ENCODE measurements at regions not wholly inside any gene's neighbourhood (a gene's known extent, or its start where the extent isn't known, plus 50 kb on each side); places are given as distances from the start of the nearest gene placed in this dataset.
"Not testable (repeated sequence)": the region's sequence is repeated elsewhere in the genome, so short reads cannot be mapped to it uniquely, and the experiment has no call there.

DNA sequence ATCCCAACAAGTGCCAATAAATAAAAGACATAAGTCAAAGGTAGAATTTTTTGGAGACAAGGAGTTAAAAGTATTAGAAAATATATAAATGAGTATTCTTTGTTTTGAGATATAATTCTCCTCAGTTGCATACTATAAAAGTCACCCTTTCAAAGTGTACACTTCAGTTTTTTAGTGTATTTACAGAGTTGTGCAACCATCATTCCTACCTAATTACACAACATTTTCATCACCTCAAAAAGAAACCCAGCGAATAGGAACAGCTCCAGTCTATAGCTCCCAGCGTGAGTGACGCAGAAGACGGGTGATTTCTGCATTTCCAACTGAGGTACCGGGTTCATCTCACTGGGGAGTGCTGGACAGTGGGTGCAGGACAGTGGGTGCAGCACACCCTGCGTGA lies 1175.7 kb downstream of the PCDH19 start:
- DNase-seq (ENCODE audit: low spot score); in situ Hi-C loops (cut with HindIII; ENCODE audit: low sequenced_read_pairs): not testable (repeated sequence)

DNA sequence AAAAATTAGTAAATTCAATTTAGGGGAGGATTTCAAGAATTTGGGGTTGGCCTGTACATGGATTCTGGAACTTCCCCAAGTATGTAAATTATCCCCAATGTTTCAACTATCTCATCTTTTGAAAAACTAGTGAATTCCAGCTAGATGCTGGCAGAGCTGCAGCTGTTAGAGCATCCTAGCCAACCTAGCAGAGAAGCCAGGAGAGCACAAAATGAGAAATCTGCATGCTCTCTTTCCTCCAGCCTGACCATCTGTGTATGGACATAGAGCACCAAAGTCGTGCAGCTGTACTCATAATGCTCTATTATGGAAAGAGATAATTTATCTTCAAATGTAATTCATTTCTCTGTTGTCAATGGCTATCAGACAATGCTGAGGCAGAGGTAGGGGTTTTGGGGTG lies 1217.7 kb downstream of the PCDH19 start:
- in situ Hi-C loops (cut with HindIII; ENCODE audit: low sequenced_read_pairs), result no loop called here

DNA sequence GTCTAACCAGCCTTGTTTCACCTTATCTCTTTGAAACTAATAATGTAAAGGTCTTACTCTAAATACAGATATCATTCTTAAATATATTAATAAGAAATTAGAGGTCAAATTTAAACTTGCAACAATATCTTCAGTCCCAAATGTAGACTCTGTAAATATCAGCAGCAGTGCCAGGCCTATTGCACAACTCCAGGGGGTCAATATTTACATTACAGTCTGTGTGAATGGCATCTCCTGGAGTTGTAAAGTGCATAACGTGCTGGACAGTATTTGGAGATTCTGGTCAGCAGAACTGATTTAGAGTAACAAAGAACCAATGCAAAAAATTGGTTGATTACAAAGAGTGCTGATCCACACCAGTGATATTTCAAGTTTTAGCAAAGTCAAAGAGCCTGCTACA lies 1225.9 kb downstream of the PCDH19 start:
- in situ Hi-C loops (cut with HindIII; ENCODE audit: low sequenced_read_pairs), result no loop called here
- DNase-seq (ENCODE audit: low spot score), result no peak

More for the DNA sequence above, 1217.7 kb downstream of the PCDH19 start:
- DNase-seq (ENCODE audit: low spot score), result no peak

DNA sequence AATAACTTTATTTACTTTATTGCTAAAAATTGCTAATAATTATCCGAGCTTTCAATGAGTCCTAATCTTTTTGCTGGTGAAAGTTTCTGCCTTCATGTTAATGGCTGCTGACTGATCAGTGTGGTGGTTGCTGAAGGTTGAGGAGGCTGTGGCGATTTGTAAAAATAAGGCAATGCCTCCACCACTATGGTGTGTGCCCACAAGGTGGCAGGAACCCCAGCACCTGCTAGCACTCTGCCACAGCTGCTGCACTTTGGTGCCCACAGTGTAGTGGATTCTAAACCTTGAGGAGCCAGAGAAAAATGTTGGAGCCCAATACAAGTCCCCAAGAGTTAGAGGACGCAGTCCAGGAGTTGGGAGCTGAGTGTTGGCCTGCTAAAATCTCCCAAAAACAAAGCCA lies 1237.1 kb downstream of the PCDH19 start:
- DNase-seq (ENCODE audit: low spot score), result no peak
- in situ Hi-C loops (cut with HindIII; ENCODE audit: low sequenced_read_pairs), result no loop called here

DNA sequence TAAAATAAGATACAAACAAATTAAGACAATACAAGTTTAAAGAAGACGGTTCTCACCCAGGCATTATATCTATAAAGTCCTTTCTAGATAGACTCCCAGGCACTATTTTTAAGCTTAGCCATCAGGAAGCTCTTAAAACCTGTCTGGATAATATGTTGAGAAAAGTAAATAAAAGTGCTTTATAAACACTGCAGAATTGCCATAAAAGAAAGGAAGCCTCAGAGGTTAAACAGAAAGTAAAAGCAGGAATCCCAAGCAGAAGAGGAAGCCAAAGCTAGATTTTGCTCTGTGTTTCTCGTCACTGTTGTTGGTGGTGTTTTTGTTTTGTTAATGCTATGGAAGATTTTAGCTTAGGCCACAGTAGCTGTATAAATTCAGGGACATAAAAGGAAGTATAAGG lies 1267.3 kb downstream of the PCDH19 start:
- in situ Hi-C loops (cut with HindIII; ENCODE audit: low sequenced_read_pairs), result no loop called here
- DNase-seq (ENCODE audit: low spot score), result no peak

DNA sequence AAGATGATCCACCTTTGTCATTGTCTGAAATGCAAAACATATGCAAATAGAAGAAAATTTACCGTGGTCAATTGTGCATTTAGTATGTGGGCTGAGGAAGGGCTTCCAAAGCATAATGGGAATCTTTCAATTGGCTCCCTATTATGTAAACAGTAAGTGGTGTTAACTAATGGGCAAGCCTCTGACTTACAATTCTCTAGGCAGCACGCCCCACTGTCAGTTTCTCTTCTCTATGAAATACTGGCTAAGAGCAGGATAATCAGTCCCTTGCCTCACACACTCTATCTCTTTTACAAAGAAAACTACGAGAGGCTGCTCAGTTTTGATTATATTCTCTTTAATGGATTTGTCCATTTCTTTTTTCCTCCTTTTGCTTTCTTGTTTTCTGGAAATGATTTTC lies 1272.6 kb downstream of the PCDH19 start:
- DNase-seq (ENCODE audit: low spot score), result no peak
- in situ Hi-C loops (cut with HindIII; ENCODE audit: low sequenced_read_pairs), result no loop called here

DNA sequence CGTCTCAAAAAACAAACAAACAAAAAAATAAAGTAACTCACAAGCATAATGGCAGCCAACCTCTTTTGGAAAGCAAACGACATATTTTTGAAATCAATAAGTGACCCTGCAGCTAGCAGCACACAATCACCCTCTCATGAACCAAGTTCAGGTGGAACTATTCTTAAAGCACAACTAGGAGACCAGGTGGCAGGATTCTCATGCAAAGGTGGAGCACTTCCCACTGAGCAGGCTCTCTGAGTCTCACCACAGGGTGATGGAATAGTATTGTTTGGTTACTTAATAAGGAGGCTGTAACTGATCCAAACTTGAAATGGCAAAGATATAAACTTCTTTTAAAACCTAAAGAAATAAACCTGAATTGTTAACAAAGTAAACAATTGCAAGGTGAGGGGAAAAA lies 1293.1 kb downstream of the PCDH19 start:
- in situ Hi-C loops (cut with HindIII; ENCODE audit: low sequenced_read_pairs), result no loop called here
- no peak for DNase-seq (ENCODE audit: low spot score)

DNA sequence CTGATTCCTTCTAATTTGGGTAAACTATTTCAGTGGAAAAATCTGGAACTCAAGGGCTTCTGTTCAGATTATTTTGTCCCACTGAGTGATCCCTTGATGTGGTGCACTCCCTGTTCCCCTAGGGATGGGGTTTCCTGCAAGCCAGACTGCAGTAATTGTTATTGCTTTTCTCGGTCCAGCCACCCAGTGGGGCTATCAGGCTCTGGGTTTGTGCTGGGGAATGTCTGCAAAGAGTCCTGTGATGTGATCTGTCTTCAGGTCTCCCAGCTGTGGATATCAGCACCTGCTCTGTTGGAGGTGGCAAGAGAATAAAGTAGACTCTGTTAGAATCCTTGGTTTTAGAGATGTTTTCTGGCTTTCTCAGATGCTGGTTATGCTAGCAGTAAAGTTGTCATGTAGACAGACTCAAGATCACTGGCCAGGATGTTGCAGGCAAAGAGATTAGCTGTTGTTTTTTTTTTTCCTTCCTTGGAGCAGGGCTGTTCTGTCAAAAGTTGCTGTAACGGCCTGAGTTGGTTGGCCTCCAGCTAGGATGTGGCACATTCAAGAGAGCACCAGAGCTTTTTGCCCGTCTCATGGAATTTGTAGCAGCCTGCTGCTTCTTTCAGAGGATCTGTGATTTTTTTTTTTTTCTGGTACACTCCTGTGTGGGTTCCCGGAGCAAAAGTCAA lies 1314.0 kb downstream of the PCDH19 start:
- in situ Hi-C loops (cut with HindIII; ENCODE audit: low sequenced_read_pairs), result no loop called here
- DNase-seq (ENCODE audit: low spot score), result no peak

DNA sequence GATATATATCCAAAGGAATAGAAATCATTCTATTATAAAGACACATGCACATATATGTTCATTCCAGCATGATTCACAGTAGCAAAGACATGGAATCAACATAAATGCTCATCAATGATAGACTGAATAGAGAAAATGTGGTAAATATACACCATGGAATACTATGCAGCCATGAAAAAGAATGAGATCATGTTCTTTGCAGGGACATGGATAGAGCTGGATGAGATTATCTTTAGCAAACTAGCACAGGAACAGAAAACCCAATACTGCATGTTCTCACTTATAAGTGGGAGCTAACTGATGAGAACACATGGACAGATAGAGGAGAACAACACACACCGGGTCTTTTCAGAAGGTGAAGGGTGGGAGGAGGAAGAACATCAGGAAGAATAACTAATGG lies 1318.6 kb downstream of the PCDH19 start:
- in situ Hi-C loops (cut with HindIII; ENCODE audit: low sequenced_read_pairs), result no loop called here
- no peak for DNase-seq (ENCODE audit: low spot score)

DNA sequence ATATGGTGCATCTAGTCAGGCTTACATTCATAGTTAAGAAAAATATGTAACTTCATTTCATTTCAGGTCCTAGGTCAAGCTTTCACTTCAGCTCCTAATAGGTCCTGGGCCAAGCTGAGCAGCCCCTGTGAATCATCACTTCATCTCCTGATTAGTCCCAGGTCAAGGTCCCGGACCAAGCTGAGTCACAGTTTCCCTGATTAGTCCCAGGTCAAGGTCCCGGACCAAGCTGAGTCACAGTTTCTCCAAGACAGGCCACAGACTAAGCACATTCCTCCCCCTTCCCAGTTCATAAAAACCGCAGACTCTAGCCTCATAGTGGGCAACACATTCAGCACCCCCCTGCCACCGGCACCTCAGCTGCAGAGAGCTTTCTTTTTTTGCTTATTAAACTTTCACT lies 1331.8 kb downstream of the PCDH19 start:
- in situ Hi-C loops (cut with HindIII; ENCODE audit: low sequenced_read_pairs), result no loop called here
- DNase-seq (ENCODE audit: low spot score), result no peak

DNA sequence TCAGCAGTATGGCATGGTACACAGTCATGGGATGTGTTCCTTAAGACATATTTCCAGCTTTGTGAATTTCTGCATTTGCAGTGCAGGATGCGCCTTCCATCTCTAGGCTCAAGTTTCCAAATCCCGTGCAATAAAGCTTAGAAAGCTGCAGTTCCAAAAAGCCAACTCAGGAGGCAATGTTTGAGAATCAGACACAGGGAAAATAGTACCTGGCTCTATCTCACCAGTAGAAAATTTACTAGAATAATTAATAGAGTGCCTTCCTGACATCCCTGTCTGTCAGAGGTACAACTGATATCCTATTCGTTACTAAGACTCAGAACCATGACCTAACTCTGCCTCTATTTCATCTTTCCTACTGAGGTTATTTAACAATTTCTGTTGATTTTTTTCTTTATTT lies 1333.0 kb downstream of the PCDH19 start:
- in situ Hi-C loops (cut with HindIII; ENCODE audit: low sequenced_read_pairs), result no loop called here
- no peak for DNase-seq (ENCODE audit: low spot score)

DNA sequence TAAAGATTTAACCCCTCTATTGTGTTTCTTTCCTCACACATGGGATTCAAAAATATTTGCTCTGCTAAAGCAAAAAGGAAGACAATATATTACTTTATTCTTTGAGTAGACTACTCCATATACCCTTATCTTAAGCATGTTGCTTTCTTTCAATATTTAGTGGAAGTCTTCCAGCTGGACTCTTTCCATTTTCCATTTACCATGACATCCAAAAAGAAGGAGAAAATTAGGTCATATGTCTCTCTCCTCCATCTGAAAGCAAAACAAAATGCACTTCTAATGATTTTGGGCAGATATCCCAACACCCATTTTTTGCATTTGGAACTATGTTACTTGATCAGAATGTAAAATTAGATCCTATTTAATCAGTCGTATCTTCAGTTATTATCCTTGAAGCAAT lies 1336.5 kb downstream of the PCDH19 start:
- in situ Hi-C loops (cut with HindIII; ENCODE audit: low sequenced_read_pairs), result no loop called here
- no peak for DNase-seq (ENCODE audit: low spot score)

DNA sequence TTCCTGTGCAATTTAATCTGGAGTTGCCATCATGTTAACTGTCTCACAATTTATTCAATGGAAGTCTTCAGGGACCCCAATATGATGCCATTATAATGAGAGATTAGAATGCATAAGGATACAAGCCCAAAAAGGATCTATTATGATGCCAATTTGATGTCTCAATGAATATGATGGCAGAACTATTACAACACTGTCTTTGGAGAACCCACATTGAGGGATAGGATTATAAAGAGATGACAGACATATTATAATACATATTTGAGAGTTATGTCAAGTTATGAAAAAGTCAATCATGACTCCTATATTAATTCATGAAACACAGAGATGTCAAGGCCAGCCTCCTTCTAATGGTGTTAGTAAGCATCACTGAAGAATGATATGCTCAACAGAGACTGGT lies 1358.4 kb downstream of the PCDH19 start:
- in situ Hi-C loops (cut with HindIII; ENCODE audit: low sequenced_read_pairs), result no loop called here

DNA sequence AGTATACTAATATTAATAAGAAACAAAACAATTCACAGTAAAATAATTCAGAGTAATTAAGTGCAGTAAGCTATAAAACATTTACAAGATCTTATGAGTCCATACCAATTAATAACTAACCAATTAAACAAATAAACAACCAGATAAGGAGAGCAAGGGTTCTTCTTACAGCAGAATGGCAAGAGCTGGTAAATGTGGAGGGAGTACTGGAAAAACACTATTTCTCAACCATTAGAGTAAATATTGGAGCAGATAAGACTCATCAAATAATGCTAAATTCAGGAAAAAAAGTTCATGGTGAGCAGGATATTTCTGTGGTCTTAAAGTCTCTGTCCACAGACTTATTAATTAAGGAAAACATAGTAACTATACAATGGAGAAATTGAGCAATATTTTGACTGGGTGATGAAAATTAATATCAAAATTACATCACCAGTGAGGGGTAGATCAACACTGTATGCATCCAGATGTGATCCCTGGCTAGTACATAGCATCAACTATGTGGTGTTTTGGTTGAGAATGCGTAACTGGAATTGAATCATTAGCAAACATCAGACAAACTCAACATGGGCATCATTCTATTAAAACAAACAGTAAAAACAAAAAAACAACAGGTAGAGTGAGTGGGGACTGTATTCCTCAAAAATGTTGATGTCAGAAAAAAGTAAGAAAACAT lies 1376.7 kb downstream of the PCDH19 start:
- in situ Hi-C loops (cut with HindIII; ENCODE audit: low sequenced_read_pairs), result no loop called here

More for the DNA sequence above, 1358.4 kb downstream of the PCDH19 start:
- DNase-seq (ENCODE audit: low spot score), result no peak

DNA sequence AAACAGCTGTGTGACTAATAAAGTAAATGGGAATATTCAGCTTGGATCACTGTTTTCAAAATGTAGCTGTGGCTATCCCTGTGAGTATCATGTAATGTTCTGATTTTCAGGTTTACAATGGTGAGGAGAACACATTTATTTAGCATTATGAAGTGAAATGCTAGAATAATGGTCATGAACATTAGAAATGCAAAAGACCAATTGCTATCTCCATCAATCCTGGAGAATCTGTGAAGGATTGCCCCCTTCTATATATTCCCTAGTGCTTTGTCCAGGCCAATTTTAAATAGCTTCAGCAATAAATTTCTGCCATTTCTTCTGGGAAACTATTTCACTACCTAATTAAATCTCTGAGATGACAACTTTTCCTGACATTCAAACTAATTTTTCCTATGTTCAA lies 1399.1 kb downstream of the PCDH19 start:
- DNase-seq (ENCODE audit: low spot score), result no peak
- in situ Hi-C loops (cut with HindIII; ENCODE audit: low sequenced_read_pairs), result no loop called here

More for the DNA sequence above, 1376.7 kb downstream of the PCDH19 start:
- no peak for DNase-seq (ENCODE audit: low spot score)

DNA sequence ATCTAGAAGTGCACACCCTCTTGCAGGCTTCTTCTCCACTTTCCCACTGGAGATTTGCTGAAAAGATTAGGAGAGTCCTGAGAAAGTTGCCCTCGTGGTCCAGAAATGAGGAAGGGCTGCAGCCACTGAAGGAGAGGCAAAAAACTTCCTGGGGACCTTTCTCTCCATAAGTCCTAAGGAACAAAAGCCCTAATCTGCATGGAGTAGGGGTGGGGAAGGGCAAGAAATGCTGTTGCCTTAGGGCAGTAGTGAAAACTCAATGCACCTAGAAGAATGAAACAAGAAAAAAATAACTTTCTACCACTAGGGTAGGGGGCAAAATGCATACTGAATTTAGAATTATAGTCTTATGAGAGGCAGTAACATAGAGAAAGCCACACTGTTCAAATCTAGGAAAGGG lies 1408.8 kb downstream of the PCDH19 start:
- DNase-seq (ENCODE audit: low spot score), result no peak
- in situ Hi-C loops (cut with HindIII; ENCODE audit: low sequenced_read_pairs), result no loop called here

DNA sequence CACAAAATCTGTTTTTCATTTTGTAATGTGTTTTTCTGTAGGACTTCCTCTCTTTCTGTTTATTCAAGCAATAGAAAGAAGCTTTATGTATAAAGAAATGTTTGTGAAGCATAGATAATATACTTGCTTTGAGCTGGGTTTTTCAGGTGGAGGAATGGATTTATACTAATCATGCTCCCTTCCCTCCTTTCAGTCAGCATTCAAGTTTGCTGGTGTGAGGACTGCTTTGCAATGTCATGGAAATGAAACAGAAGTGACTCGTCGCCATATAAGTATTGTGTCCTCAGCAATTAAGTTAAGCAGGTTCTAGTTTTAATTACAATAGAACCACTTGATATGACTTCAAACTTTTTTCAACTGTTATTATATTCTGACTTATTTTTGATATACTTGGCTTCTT lies 1447.1 kb downstream of the PCDH19 start:
- in situ Hi-C loops (cut with HindIII; ENCODE audit: low sequenced_read_pairs), result no loop called here
- DNase-seq (ENCODE audit: low spot score), result no peak

DNA sequence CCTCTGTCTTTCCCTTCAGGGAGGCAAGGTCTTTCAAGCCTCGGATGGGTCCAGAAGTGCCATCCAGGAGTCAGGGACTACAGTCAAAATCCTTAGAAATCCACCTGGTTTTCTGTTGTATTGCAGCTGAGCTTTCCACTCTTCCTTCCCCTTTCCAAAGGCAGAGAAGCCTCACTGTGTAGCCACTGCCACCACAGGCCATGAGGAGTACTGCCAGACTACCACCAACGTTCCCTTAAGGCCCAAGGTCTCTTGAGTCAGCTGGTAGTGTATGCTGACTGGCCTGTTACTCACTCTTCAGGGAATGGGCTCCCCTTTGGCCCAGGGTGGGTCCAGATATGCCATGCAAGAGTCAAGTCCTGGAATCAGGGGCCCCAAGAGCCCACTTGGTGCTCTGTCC lies 1454.1 kb downstream of the PCDH19 start:
- DNase-seq (ENCODE audit: low spot score), result no peak
- in situ Hi-C loops (cut with HindIII; ENCODE audit: low sequenced_read_pairs), result no loop called here

DNA sequence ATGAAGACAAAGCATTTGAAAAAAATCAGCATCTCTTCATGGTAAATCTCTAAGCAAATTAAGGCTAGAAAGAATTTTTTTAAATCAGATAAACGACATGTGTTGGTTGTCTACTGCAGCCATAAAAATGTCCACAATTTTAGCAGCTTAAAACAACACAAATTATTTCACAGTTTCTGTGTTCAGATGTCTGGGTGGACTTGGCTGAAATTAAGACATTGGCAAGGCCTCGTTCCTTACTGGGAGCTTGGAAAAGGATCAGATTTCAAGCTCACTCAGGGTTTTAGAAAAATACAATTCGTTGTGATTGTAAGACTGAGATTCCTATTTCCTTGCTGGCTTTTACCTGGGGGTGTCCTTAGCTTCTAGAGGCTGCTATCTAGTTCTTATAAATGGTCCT lies 1470.6 kb downstream of the PCDH19 start:
- in situ Hi-C loops (cut with HindIII; ENCODE audit: low sequenced_read_pairs), result no loop called here
- no peak for DNase-seq (ENCODE audit: low spot score)

DNA sequence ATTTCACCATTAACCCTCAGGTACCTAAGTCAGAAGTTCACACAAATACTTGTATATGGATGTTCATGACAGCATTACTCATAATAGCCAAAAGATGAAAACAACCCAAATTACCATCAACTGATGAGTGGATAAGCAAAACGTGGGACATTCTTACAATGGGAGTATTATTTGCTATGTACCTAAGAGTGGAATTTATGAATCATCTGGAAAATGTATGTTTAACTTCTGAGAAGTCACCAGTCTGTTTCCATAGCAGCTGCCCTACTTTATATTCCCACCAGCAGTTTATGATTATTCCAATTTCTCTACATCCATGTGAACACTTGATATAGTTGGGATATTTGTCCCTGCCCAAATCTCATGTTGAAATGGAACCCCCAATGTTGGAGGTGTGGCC lies 1478.9 kb downstream of the PCDH19 start:
- no peak for DNase-seq (ENCODE audit: low spot score)
- in situ Hi-C loops (cut with HindIII; ENCODE audit: low sequenced_read_pairs), result no loop called here

DNA sequence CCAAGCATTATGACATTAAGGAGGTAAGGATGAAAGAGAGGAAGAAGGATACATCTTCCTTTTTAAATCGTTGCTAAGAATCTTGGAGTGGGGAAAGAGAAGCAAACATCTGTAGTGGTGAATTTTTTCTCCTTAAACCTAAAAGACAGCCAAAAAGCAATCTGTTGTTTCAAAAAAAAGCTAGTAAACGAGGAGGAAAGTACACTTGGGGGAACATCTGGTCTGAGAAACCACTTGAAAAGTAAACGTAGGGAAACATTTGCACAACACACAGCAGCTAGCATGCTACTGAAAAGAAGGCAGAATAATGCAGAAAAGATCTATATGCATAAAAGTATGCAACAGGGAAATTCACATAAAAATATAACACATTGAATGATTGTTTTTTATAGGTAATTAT lies 1485.6 kb downstream of the PCDH19 start:
- DNase-seq (ENCODE audit: low spot score), result no peak
- in situ Hi-C loops (cut with HindIII; ENCODE audit: low sequenced_read_pairs), result no loop called here

All from G401 (cell line).